GM23338 (cell line): ENCODE measurements at regions not wholly inside any gene's neighbourhood (a gene's known extent, or its start where the extent isn't known, plus 50 kb on each side); places are given as distances from the start of the nearest gene placed in this dataset.

Experiments
- ATAC-seq: fragments of 200-7000 bp; cut with Tn5 transposase; 3 replicates; pipeline ENCODE4 v1.9.1; 2020
- DNase-seq: peaks from one replicate; pipeline ENCODE4 v3.0.0-alpha.2; 2015; ENCODE audit warnings: low spot score
- H2AFZ ChIP-seq: fragments of 200-600 bp; sonication (generic); 2 replicates; pipeline ENCODE4 v1.8.0; 2016; ENCODE audit warnings: antibody characterized with exemption, mild to moderate bottlenecking, moderate library complexity
- H3F3A ChIP-seq: fragments of 200-600 bp; sonication (generic); replicated peaks from 2 replicates; pipeline ENCODE4 v1.8.0; 2017; ENCODE audit warnings: antibody characterized with exemption, mixed run types, low read depth
- H3K27ac ChIP-seq: fragments of 200-600 bp; sonication (generic); 2 replicates; pipeline ENCODE4 v1.6.1; 2016; ENCODE audit warnings: low read depth
- H3K27me3 ChIP-seq: fragments of 200-600 bp; sonication (generic); 2 replicates; pipeline ENCODE4 v1.8.0; 2016; ENCODE audit warnings: mild to moderate bottlenecking, mixed run types, moderate library complexity; ENCODE audit not compliant: insufficient read depth
- H3K36me3 ChIP-seq: fragments of 200-600 bp; sonication (generic); 2 replicates; pipeline ENCODE4 v1.8.0; 2016; ENCODE audit warnings: mild to moderate bottlenecking; ENCODE audit not compliant: insufficient read depth
- H3K4me1 ChIP-seq: fragments of 200-600 bp; sonication (generic); 2 replicates; pipeline ENCODE4 v1.8.0; 2016; ENCODE audit warnings: mild to moderate bottlenecking, moderate library complexity; ENCODE audit not compliant: insufficient read depth
- H3K4me2 ChIP-seq: fragments of 200-600 bp; sonication (generic); 2 replicates; pipeline ENCODE4 v1.7.1; 2017; ENCODE audit warnings: mixed run types
- H3K4me3 ChIP-seq: fragments of 200-600 bp; sonication (generic); 2 replicates; pipeline ENCODE4 v1.6.1; 2016; ENCODE audit warnings: mixed run types
- H3K79me2 ChIP-seq: fragments of 200-600 bp; sonication (generic); replicated peaks from 2 replicates; pipeline ENCODE4 v1.8.0; 2017; ENCODE audit warnings: mild to moderate bottlenecking; ENCODE audit not compliant: insufficient read depth
- H3K9me2 ChIP-seq: fragments of 200-600 bp; sonication (generic); 2 replicates; pipeline ENCODE4 v1.8.0; 2017; ENCODE audit not compliant: insufficient read depth
- H4K20me1 ChIP-seq: fragments of 200-600 bp; sonication (generic); replicated peaks from 2 replicates; pipeline ENCODE4 v1.8.0; 2017; ENCODE audit warnings: mild to moderate bottlenecking; ENCODE audit not compliant: insufficient read depth
- H3K27ac Mint-ChIP-seq: 2 replicates; pipeline ENCODE4 v1.8.0; 2020; ENCODE audit warnings: inconsistent platforms, mild to moderate bottlenecking, moderate library complexity, mixed read lengths
- H3K27me3 Mint-ChIP-seq: 3 replicates; pipeline ENCODE4 v1.8.0; 2022; ENCODE audit warnings: low read depth, mild to moderate bottlenecking, moderate library complexity, mixed read lengths, inconsistent platforms; ENCODE audit not compliant: insufficient read depth, poor library complexity
- H3K36me3 Mint-ChIP-seq: 3 replicates; pipeline ENCODE4 v1.8.0; 2021; ENCODE audit warnings: low read depth, mild to moderate bottlenecking, inconsistent platforms, moderate library complexity, mixed read lengths
- H3K4me1 Mint-ChIP-seq: 3 replicates; pipeline ENCODE4 v1.8.0; 2020; ENCODE audit warnings: mild to moderate bottlenecking, inconsistent platforms, mixed read lengths
- H3K4me3 Mint-ChIP-seq: 3 replicates; pipeline ENCODE4 v1.8.0; 2021; ENCODE audit warnings: moderate library complexity, mild to moderate bottlenecking, inconsistent platforms, mixed read lengths
- H3K9me3 Mint-ChIP-seq: 3 replicates; pipeline ENCODE4 v1.8.0; 2020; ENCODE audit warnings: moderate library complexity, mild to moderate bottlenecking, inconsistent platforms, mixed read lengths
- EZH2phosphoT487 ChIP-seq: fragments of 200-600 bp; sonication (generic); IDR thresholded peaks from one replicate; pipeline ENCODE4 v1.8.1; 2018; ENCODE audit warnings: antibody characterized with exemption; ENCODE audit not compliant: unreplicated experiment
- JUNB ChIP-seq: IDR thresholded peaks from one replicate; pipeline ENCODE4 v1.6.1; 2016; ENCODE audit warnings: antibody characterized with exemption; ENCODE audit not compliant: unreplicated experiment
- NANOG ChIP-seq: IDR thresholded peaks from 2 replicates; pipeline ENCODE4 v1.6.1; 2016; ENCODE audit warnings: antibody characterized with exemption, borderline replicate concordance
- POLR2AphosphoS5 ChIP-seq: IDR thresholded peaks from 2 replicates; pipeline ENCODE4 v1.6.1; 2016; ENCODE audit warnings: antibody characterized with exemption, low read depth
- ZNF114 ChIP-seq: fragments of 250-450 bp; sonication (Bioruptor Pico); IDR thresholded peaks from 2 replicates; pipeline ENCODE4 v1.5.0; 2020; ENCODE audit warnings: mild to moderate bottlenecking, moderate library complexity
- TF ChIP-seq, protein P1 (sequence below): fragments of 250-450 bp; sonication (Bioruptor Pico); IDR thresholded peaks from 2 replicates; pipeline ENCODE4 v1.5.0; 2020; ENCODE audit warnings: mild to moderate bottlenecking, moderate library complexity
- TF ChIP-seq, protein P2 (sequence below), 2 experiments: fragments of 200-600 bp in 1 of 2; sonication (generic) in 1 of 2; conservative IDR thresholded peaks; 2 replicates each; pipeline versions ENCODE4 v1.5.1 to v1.6.1; 2016 to 2017; ENCODE audit warnings: antibody characterized with exemption in 2 of 2, low read depth in 2 of 2, mild to moderate bottlenecking in 2 of 2, moderate library complexity in 1 of 2

DNA sequence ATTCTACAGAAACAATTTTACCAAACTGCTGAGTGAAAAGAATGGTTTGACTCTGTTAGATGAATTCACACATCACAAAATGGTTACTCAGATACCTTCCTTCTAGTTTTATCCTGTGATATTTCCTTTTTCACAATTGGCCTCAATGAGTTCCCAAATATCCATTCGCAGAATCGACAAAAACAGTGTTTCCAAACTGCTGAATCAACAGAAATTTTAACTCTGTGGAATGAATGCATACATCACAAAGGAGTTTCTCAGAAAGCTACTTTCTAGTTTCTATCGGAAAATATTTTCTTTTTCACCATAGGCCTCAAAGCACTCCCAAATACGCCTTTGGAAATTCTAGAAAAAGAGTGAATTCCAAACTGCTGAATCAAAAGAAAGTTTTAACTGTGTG lies 525.0 kb downstream of the ALG10 start:
- H3K27ac ChIP-seq: no peak overlapping the region
- Mint-ChIP-seq H3K36me3 (peaks cover 35% of the 10 kb centered on the region; the same call in 2 of the 3 replicates), H3K9me3 (peaks cover 100% of the 10 kb centered on the region), H3K27ac (no peak overlapping the region), H3K27me3 (no peaks in the 10 kb centered on the region), H3K4me1 (no peaks in the 10 kb centered on the region), H3K4me3 (no peak overlapping the region)
- no peaks in the 10 kb centered on the region for H3K27me3 ChIP-seq
- no peak overlapping the region for H2AFZ ChIP-seq
- no peak for DNase-seq
- no peak overlapping the region for H3K4me2 ChIP-seq
- no peaks in the 10 kb centered on the region for H4K20me1 ChIP-seq
- no peak overlapping the region for H3K4me3 ChIP-seq
- TF ChIP-seq NANOG (no peak), POLR2AphosphoS5 (no peak), JUNB (no peak)
- TF ChIP-seq, protein P1, sequence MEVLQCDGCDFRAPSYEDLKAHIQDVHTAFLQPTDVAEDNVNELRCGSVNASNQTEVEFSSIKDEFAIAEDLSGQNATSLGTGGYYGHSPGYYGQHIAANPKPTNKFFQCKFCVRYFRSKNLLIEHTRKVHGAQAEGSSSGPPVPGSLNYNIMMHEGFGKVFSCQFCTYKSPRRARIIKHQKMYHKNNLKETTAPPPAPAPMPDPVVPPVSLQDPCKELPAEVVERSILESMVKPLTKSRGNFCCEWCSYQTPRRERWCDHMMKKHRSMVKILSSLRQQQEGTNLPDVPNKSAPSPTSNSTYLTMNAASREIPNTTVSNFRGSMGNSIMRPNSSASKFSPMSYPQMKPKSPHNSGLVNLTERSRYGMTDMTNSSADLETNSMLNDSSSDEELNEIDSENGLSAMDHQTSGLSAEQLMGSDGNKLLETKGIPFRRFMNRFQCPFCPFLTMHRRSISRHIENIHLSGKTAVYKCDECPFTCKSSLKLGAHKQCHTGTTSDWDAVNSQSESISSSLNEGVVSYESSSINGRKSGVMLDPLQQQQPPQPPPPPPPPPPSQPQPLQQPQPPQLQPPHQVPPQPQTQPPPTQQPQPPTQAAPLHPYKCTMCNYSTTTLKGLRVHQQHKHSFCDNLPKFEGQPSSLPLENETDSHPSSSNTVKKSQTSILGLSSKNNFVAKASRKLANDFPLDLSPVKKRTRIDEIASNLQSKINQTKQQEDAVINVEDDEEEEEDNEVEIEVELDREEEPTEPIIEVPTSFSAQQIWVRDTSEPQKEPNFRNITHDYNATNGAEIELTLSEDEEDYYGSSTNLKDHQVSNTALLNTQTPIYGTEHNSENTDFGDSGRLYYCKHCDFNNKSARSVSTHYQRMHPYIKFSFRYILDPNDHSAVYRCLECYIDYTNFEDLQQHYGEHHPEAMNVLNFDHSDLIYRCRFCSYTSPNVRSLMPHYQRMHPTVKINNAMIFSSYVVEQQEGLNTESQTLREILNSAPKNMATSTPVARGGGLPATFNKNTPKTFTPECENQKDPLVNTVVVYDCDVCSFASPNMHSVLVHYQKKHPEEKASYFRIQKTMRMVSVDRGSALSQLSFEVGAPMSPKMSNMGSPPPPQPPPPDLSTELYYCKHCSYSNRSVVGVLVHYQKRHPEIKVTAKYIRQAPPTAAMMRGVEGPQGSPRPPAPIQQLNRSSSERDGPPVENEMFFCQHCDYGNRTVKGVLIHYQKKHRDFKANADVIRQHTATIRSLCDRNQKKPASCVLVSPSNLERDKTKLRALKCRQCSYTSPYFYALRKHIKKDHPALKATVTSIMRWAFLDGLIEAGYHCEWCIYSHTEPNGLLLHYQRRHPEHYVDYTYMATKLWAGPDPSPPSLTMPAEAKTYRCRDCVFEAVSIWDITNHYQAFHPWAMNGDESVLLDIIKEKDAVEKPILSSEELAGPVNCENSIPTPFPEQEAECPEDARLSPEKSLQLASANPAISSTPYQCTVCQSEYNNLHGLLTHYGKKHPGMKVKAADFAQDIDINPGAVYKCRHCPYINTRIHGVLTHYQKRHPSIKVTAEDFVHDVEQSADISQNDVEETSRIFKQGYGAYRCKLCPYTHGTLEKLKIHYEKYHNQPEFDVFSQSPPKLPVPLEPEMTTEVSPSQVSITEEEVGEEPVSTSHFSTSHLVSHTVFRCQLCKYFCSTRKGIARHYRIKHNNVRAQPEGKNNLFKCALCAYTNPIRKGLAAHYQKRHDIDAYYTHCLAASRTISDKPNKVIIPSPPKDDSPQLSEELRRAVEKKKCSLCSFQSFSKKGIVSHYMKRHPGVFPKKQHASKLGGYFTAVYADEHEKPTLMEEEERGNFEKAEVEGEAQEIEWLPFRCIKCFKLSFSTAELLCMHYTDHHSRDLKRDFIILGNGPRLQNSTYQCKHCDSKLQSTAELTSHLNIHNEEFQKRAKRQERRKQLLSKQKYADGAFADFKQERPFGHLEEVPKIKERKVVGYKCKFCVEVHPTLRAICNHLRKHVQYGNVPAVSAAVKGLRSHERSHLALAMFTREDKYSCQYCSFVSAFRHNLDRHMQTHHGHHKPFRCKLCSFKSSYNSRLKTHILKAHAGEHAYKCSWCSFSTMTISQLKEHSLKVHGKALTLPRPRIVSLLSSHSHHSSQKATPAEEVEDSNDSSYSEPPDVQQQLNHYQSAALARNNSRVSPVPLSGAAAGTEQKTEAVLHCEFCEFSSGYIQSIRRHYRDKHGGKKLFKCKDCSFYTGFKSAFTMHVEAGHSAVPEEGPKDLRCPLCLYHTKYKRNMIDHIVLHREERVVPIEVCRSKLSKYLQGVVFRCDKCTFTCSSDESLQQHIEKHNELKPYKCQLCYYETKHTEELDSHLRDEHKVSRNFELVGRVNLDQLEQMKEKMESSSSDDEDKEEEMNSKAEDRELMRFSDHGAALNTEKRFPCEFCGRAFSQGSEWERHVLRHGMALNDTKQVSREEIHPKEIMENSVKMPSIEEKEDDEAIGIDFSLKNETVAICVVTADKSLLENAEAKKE (CRISPR knock-in tag): no peak
- ATAC-seq: no peak
- no peaks in the 10 kb centered on the region for H3F3A ChIP-seq
- H3K4me1 ChIP-seq: no peaks in the 10 kb centered on the region
- peaks cover 35% of the 10 kb centered on the region for H3K36me3 ChIP-seq
- H3K9me2 ChIP-seq: no peaks in the 10 kb centered on the region
- H3K79me2 ChIP-seq: no peaks in the 10 kb centered on the region

DNA sequence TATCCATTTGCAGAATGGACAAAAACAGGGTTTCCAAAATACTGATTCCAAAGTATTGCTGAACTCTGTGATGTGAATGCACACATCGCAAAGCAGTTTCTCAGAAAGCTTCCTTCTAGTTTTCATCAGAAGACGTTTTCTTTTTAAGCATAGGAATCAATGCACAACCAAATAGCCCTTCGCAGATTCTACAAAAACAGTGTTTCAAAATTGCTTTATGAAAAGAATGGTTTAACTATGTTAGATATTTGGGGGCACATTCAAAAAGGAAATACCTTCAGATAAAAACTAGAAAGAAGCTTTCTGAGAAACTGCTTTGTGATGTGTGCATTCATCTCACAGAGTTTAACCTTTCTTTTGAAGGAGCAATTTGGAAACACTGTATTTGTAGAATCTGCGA lies 569.7 kb downstream of the ALG10 start:
- H3K27ac ChIP-seq: no peak overlapping the region
- no peaks in the 10 kb centered on the region for H3K27me3 ChIP-seq
- no peak overlapping the region for H3K4me2 ChIP-seq
- peaks cover 29% of the 10 kb centered on the region for H3K36me3 ChIP-seq
- no peaks in the 10 kb centered on the region for H3K9me2 ChIP-seq
- H3K79me2 ChIP-seq: no peaks in the 10 kb centered on the region
- H3K27ac Mint-ChIP-seq: no peak overlapping the region
- peaks cover 53% of the 10 kb centered on the region for H3K36me3 Mint-ChIP-seq
- H3K4me3 ChIP-seq: no peak overlapping the region
- H2AFZ ChIP-seq: no peak overlapping the region
- H3K27me3 Mint-ChIP-seq: no peaks in the 10 kb centered on the region
- no peak overlapping the region for H3K4me3 Mint-ChIP-seq
- no peaks in the 10 kb centered on the region for H3K4me1 Mint-ChIP-seq
- no peaks in the 10 kb centered on the region for H3F3A ChIP-seq
- H4K20me1 ChIP-seq: no peaks in the 10 kb centered on the region
- H3K9me3 Mint-ChIP-seq: peaks cover 100% of the 10 kb centered on the region
- H3K4me1 ChIP-seq: no peaks in the 10 kb centered on the region
- ATAC-seq (no peak), DNase-seq (no peak)
- TF ChIP-seq, protein P2, sequence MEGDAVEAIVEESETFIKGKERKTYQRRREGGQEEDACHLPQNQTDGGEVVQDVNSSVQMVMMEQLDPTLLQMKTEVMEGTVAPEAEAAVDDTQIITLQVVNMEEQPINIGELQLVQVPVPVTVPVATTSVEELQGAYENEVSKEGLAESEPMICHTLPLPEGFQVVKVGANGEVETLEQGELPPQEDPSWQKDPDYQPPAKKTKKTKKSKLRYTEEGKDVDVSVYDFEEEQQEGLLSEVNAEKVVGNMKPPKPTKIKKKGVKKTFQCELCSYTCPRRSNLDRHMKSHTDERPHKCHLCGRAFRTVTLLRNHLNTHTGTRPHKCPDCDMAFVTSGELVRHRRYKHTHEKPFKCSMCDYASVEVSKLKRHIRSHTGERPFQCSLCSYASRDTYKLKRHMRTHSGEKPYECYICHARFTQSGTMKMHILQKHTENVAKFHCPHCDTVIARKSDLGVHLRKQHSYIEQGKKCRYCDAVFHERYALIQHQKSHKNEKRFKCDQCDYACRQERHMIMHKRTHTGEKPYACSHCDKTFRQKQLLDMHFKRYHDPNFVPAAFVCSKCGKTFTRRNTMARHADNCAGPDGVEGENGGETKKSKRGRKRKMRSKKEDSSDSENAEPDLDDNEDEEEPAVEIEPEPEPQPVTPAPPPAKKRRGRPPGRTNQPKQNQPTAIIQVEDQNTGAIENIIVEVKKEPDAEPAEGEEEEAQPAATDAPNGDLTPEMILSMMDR (conservative IDR thresholded peaks at IDR 0.05; ENCODE audit: low read depth in 2 of 2): no peak
- TF ChIP-seq EZH2phosphoT487 (no peak), ZNF114 (CRISPR knock-in tag) (no peak)
